Calu3 (cell line): ENCODE measurements at regions not wholly inside any gene's neighbourhood (a gene's known extent, or its start where the extent isn't known, plus 50 kb on each side); places are given as distances from the start of the nearest gene placed in this dataset.

Experiments used
- BruUV-seq: library from RNA; stranded (reverse); fragments of 400-500 nt; replicated peaks from 2 replicates; lab custom pipeline; 2021; lab: Mats Ljungman, UMichigan
- CTCF ChIA-PET: fragments of 300-600 bp; sonication (Branson Sonifier 250); formaldehyde crosslinking; loops from one replicate; lab custom pipeline; 2022; ENCODE audit warnings: antibody characterized with exemption; lab: Charles Lee
- DNase-seq: peaks from one replicate; pipeline ENCODE4 v3.0.0; 2022
- H3K27ac Mint-ChIP-seq: one replicate; pipeline ENCODE4 v1.8.0; 2022; ENCODE audit warnings: mixed read lengths; ENCODE audit not compliant: unreplicated experiment
- H3K27me3 Mint-ChIP-seq: one replicate; pipeline ENCODE4 v1.8.0; 2022; ENCODE audit warnings: mixed read lengths; ENCODE audit not compliant: unreplicated experiment
- H3K36me3 Mint-ChIP-seq: one replicate; pipeline ENCODE4 v1.8.0; 2022; ENCODE audit warnings: mild to moderate bottlenecking, moderate library complexity, mixed read lengths; ENCODE audit not compliant: insufficient read depth, unreplicated experiment
- H3K4me1 Mint-ChIP-seq: one replicate; pipeline ENCODE4 v1.8.0; 2022; ENCODE audit warnings: mild to moderate bottlenecking, low read depth, mixed read lengths; ENCODE audit not compliant: unreplicated experiment
- H3K4me3 Mint-ChIP-seq: one replicate; pipeline ENCODE4 v1.8.0; 2022; ENCODE audit warnings: mild to moderate bottlenecking, low read depth, moderate library complexity, mixed read lengths; ENCODE audit not compliant: unreplicated experiment
- H3K9me3 Mint-ChIP-seq: one replicate; pipeline ENCODE4 v1.8.0; 2022; ENCODE audit warnings: low read depth, mixed read lengths; ENCODE audit not compliant: unreplicated experiment
- CTCF ChIP-seq: fragments of 200-600 bp; IDR thresholded peaks from one replicate; pipeline ENCODE4 v1.8.0; 2022; ENCODE audit warnings: antibody characterized with exemption; ENCODE audit not compliant: unreplicated experiment
- intact Hi-C: fragments of 100-400 bp; cut with micrococcal nuclease; formaldehyde crosslinking; loops from one replicate; pipeline ENCODE4 v1.10.0; 2022; ENCODE audit not compliant: unreplicated experiment

- intact Hi-C loops, result no loop called here
- Mint-ChIP-seq H3K4me1 (peaks cover 7% of the 10 kb centered on the region), H3K27me3 (no peaks in the 10 kb centered on the region), H3K4me3 (no peak overlapping the region), H3K27ac (no peak overlapping the region), H3K36me3 (no peaks in the 10 kb centered on the region), H3K9me3 (peaks cover 2% of the 10 kb centered on the region)
- BruUV-seq, result no TSS peak
- no peak for TF ChIP-seq CTCF
- no peak for DNase-seq
- CTCF ChIA-PET, result interaction anchor here (0.6 kb wide), 1 partner anchor 547 kb away, joined by 4 read pairs; no protein-coding TSS in a partner anchor
Measured at GRCh38 chr2:147348931-147349555, 495.8 kb upstream of the ACVR2A start.

GRCh38 chr2:147346142-147346541 is 498.7 kb upstream of the ACVR2A start:
- peaks cover 7% of the 10 kb centered on the region for H3K4me1 Mint-ChIP-seq
- intact Hi-C loops, result no loop called here
- H3K27me3 Mint-ChIP-seq, result no peaks in the 10 kb centered on the region
- DNase-seq, result no peak
- H3K9me3 Mint-ChIP-seq, result peaks cover 2% of the 10 kb centered on the region
- no peaks in the 10 kb centered on the region for H3K36me3 Mint-ChIP-seq
- BruUV-seq, result no TSS peak
- H3K27ac Mint-ChIP-seq, result no peak overlapping the region
- CTCF ChIA-PET, result no interaction called here
- TF ChIP-seq CTCF, result no peak
- no peak overlapping the region for H3K4me3 Mint-ChIP-seq

- no TSS peak for BruUV-seq
- TF ChIP-seq CTCF, result no peak
- DNase-seq, result no peak
- no peak overlapping the region for H3K4me3 Mint-ChIP-seq
- H3K27ac Mint-ChIP-seq, result no peak overlapping the region
- intact Hi-C loops, result no loop called here
- no peaks in the 10 kb centered on the region for H3K36me3 Mint-ChIP-seq
- peaks cover 2% of the 10 kb centered on the region for H3K9me3 Mint-ChIP-seq
- H3K27me3 Mint-ChIP-seq, result no peaks in the 10 kb centered on the region
- H3K4me1 Mint-ChIP-seq, result peaks cover 7% of the 10 kb centered on the region
- CTCF ChIA-PET, result no interaction called here
Measured at GRCh38 chr2:147345246-147345645, 499.6 kb upstream of the ACVR2A start.

GRCh38 chr2:147342329-147342728 is 502.5 kb upstream of the ACVR2A start:
- Mint-ChIP-seq H3K4me1 (no peaks in the 10 kb centered on the region), H3K27ac (no peak overlapping the region), H3K9me3 (peaks cover 2% of the 10 kb centered on the region), H3K36me3 (no peaks in the 10 kb centered on the region), H3K27me3 (no peaks in the 10 kb centered on the region), H3K4me3 (no peak overlapping the region)
- no peak for TF ChIP-seq CTCF
- CTCF ChIA-PET, result no interaction called here
- DNase-seq, result no peak
- intact Hi-C loops, result no loop called here
- no TSS peak for BruUV-seq
